GM12875 (cell line): ENCODE measurements at regions not wholly inside any gene's neighbourhood (a gene's known extent, or its start where the extent isn't known, plus 50 kb on each side); places are given as distances from the start of the nearest gene placed in this dataset.
"Not testable (repeated sequence)": the region's sequence is repeated elsewhere in the genome, so short reads cannot be mapped to it uniquely, and the experiment has no call there.

Experiments used
- H3K4me3 ChIP-seq: one replicate; pipeline ENCODE4 v1.5.1; 2011; ENCODE audit warnings: low read depth, low read length, control low read depth
- TF ChIP-seq, protein P1 (sequence below): IDR thresholded peaks from 2 replicates; pipeline ENCODE4 v1.5.1; 2011; ENCODE audit warnings: low read depth, mild to moderate bottlenecking, control low read depth, inconsistent platforms, low read length, moderate library complexity, borderline replicate concordance; ENCODE audit not compliant: insufficient read depth

DNA sequence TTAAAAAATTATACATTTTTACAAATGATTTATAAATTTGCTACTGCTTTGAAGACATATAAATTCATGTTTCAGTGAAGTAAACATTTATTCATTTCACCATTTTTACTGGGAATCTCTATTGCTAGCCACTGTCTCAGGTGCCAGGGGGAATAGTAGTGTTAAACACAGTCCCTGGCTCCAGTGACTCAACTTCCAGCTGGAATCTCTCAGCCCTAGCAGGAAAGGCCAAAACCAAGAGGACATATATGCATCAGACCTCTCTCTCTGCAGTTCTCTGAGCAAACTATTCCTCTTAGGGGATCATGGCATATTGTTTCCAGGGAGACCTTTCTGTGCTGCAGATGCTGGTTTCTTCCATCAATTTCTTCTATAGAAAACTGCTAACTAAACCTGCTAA is 1009.0 kb upstream of the LCORL start:
- TF ChIP-seq, protein P1, sequence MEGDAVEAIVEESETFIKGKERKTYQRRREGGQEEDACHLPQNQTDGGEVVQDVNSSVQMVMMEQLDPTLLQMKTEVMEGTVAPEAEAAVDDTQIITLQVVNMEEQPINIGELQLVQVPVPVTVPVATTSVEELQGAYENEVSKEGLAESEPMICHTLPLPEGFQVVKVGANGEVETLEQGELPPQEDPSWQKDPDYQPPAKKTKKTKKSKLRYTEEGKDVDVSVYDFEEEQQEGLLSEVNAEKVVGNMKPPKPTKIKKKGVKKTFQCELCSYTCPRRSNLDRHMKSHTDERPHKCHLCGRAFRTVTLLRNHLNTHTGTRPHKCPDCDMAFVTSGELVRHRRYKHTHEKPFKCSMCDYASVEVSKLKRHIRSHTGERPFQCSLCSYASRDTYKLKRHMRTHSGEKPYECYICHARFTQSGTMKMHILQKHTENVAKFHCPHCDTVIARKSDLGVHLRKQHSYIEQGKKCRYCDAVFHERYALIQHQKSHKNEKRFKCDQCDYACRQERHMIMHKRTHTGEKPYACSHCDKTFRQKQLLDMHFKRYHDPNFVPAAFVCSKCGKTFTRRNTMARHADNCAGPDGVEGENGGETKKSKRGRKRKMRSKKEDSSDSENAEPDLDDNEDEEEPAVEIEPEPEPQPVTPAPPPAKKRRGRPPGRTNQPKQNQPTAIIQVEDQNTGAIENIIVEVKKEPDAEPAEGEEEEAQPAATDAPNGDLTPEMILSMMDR: no peak
- H3K4me3 ChIP-seq: no peak overlapping the region

DNA sequence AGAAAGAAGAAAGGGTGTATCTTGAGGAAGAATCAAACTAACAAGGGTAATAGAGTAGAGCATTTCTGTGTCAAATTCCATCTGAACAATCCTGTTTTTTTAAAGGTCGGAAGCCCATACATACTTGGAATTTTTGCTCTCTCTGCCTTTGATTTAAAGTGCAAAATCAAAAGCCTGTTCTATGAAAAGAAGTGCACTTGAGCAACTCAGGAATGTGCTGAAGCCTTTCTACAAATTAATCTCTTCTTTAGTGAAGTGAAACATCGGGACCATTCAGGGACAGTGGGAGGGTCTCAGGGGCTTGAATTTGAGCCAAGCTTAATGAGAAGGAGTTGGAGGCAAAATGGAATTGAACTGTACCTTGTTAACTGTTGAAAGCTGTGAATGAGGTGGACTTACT is 1008.5 kb upstream of the LCORL start:
- TF ChIP-seq, protein P1: no peak
- no peak overlapping the region for H3K4me3 ChIP-seq

DNA sequence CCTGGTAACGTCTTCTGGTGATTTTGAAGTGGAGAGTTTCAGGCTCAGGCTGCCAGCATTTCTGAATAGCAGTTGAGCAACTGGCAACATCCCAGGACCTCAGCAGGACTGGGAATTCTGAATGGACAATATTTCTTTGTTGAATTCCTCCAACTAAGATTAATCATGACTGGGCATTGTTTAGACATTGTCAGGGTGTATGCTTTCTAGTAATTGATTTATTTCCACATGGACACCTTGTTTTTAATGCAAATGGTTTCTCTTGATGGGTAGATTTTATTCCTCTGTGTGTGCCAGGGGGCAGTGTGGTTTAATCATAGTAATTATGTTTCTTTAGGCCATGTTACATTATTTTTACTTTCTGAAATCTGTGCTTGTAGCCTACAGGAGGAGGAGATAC is 1004.7 kb upstream of the LCORL start:
- TF ChIP-seq, protein P1: no peak
- no peak overlapping the region for H3K4me3 ChIP-seq

DNA sequence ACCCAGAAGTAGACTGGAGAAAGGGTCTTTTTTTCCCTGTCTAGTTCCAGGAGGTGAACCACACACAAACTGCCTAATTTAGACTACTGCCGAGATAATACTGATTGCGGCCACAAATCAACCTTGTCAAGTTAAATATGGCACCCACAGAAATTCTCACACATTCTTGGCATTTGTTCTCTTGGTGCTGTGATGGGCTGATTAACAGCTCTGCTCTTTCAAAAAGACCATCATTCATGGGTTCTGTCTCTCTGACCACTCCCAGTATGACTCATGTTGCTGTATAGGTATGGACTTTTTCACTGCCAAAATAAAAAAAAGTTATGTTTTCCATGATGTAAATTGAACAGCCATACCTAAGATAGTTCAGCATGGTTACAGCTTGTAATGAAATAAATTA is 1003.5 kb upstream of the LCORL start:
- TF ChIP-seq, protein P1: no peak

DNA sequence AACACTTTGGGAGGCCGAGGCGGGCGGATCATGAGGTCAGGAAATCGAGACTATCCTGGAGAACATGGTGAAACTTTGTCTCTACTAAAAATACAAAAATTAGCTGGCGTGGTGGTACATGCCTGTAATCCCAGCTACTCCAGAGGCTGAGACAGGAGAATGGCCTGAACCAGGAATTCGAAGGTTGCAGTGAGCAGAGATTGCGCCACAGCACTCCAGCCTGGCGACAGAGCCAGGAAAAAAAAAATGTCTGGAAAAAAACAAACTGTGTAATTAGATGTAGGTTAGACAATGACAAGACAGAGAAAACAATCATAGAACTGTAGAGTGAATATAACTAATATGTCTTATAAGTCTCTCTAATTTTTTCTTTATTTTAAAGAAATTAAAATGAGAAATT is 1002.5 kb upstream of the LCORL start:
- H3K4me3 ChIP-seq: no peak overlapping the region
- TF ChIP-seq, protein P1: no peak

More for the DNA sequence above, 1003.5 kb upstream of the LCORL start:
- H3K4me3 ChIP-seq: no peak overlapping the region

DNA sequence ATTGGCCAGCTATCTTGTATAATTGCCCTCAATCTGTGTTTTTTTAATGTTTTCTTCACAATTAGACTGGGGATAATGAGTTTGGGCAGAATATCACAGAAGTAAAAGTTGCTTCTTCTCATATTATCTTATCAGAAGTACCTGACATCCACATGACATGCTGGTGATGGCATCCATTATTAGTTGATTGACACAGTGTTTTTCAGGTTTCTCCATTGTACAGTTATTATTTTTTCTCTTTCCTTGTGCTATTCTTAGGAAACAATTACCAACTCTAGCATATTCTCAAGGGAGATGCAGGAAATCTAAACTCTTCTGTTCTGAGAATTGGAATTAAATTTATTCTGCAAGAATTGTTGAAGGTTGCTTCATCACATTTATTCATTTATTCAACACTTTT is 1000.1 kb upstream of the LCORL start:
- TF ChIP-seq, protein P1: no peak
- no peak overlapping the region for H3K4me3 ChIP-seq

DNA sequence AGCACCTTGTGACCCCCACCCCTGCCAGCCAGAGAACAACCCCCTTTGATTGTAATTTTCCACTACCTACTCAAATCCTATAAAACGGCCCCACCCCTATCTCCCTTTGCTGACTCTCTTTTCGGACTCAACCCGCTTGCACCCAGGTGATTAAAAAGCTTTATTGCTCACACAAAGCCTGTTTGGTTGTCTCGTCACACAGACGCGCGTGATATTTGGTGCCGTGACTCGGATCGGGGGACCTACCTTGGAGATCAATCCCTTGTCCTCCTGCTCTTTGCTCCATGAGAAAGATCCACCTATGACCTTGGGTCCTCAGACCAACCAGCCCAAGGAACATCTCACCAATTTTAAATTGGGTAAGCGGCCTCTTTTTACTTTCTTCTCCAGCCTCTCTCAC is 995.0 kb upstream of the LCORL start:
- not testable (repeated sequence) for H3K4me3 ChIP-seq

DNA sequence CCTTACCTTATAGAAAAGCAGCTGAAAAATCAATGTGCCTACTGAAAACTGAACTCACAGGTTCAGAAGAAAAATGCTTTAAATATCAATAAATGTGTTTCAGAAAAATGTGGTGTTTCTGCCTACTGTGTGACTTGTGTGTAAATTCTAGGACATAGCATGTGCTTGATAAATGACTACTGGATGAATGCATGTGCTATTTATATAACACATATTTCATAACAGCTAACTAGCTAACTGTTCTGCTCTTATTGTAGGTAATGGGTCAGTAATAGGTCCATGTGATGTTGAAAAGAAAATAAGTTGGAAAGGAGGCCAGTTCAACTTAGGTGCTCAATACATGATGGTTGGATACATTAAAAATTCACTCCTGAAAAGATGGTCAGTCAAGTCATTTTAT is 993.0 kb upstream of the LCORL start:
- H3K4me3 ChIP-seq: no peak overlapping the region
- TF ChIP-seq, protein P1: no peak
